Natural killer cell (primary cell): ENCODE measurements at regions not wholly inside any gene's neighbourhood (a gene's known extent, or its start where the extent isn't known, plus 50 kb on each side); places are given as distances from the start of the nearest gene placed in this dataset.

Experiments used
- ATAC-seq, 3 donors: fragments of 150-1000 bp in 2 of 3; fragments of 200-7000 bp in 1 of 3; cut with Tn5 transposase; 1 replicate in 1 of 3; 2 replicates in 2 of 3; pipeline ENCODE4 v1.10.0; 2021; ENCODE audit warnings: mild to moderate bottlenecking in 2 of 3, moderate library complexity in 2 of 3
- DNase-seq, 2 donors: peaks; one replicate each; pipeline versions ENCODE4 v3.0.0 to v3.0.0-alpha.2; 2013 to 2021; ENCODE audit warnings: mixed read lengths in 1 of 2
- H3K27ac ChIP-seq: one replicate; pipeline ENCODE4 v1.5.1; 2013; ENCODE audit warnings: mild to moderate bottlenecking, low read length
- H3K27me3 ChIP-seq: one replicate; pipeline ENCODE4 v1.6.1; 2013; ENCODE audit warnings: low read length; ENCODE audit not compliant: control insufficient read depth, insufficient read depth
- H3K36me3 ChIP-seq: one replicate; pipeline ENCODE4 v1.6.1; 2013; ENCODE audit warnings: low read length; ENCODE audit not compliant: control insufficient read depth, insufficient read depth
- H3K4me1 ChIP-seq: one replicate; pipeline ENCODE4 v1.6.1; 2013; ENCODE audit warnings: low read length; ENCODE audit not compliant: control insufficient read depth, insufficient read depth
- H3K4me3 ChIP-seq: one replicate; pipeline ENCODE4 v1.5.1; 2013; ENCODE audit warnings: low read length
- H3K9me3 ChIP-seq: one replicate; pipeline ENCODE4 v1.6.1; 2013; ENCODE audit warnings: low read length; ENCODE audit not compliant: control insufficient read depth, insufficient read depth
- H3K27ac Mint-ChIP-seq, 2 donors: one replicate each; pipeline ENCODE4 v1.8.0; 2022; ENCODE audit warnings: mild to moderate bottlenecking in 2 of 2, mixed read lengths in 2 of 2, moderate library complexity in 1 of 2
- H3K27me3 Mint-ChIP-seq, 2 donors: one replicate each; pipeline ENCODE4 v1.8.0; 2022; ENCODE audit warnings: low read depth in 2 of 2, mixed read lengths in 2 of 2
- H3K36me3 Mint-ChIP-seq: one replicate; pipeline ENCODE4 v1.8.0; 2022; ENCODE audit warnings: mixed read lengths
- H3K4me1 Mint-ChIP-seq, 2 donors: one replicate each; pipeline ENCODE4 v1.8.0; 2022; ENCODE audit warnings: mixed read lengths in 2 of 2
- H3K4me3 Mint-ChIP-seq: one replicate; pipeline ENCODE4 v1.8.0; 2022; ENCODE audit warnings: mild to moderate bottlenecking, moderate library complexity, mixed read lengths
- H3K9me3 Mint-ChIP-seq, 2 donors: one replicate each; pipeline ENCODE4 v1.8.0; 2022; ENCODE audit warnings: mixed read lengths in 2 of 2
- CTCF ChIP-seq: fragments of 200-600 bp; IDR thresholded peaks from one replicate; pipeline ENCODE4 v1.8.0; 2022; ENCODE audit warnings: antibody characterized with exemption
- WGBS: methylation state at CpG from one replicate; pipeline ENCODE4 v1.1.7; 2013; ENCODE audit warnings: missing lambda C conversion rate; ENCODE audit not compliant: insufficient coverage; 5-methylcytosine and 5-hydroxymethylcytosine counted together
- intact Hi-C: fragments of 100-400 bp; cut with micrococcal nuclease; formaldehyde crosslinking; loops from one replicate; pipeline ENCODE4 v1.14.2; 2022

GRCh38 chr7:7112868-7113267 lies 69.5 kb upstream of the C1GALT1 start:
- Histone ChIP-seq H3K27me3 (no peaks in the 10 kb centered on the region), H3K4me3 (no peak overlapping the region), H3K36me3 (no peaks in the 10 kb centered on the region), H3K9me3 (no peaks in the 10 kb centered on the region), H3K27ac (no peak overlapping the region), H3K4me1 (no peaks in the 10 kb centered on the region)
- Mint-ChIP-seq H3K9me3 (no peaks in the 10 kb centered on the region), H3K4me3 (no peak overlapping the region), H3K4me1 (no peaks in the 10 kb centered on the region), H3K27me3 (peaks cover 0 to 2% of the 10 kb centered on the region in 2 donors), H3K27ac (no peak overlapping the region), H3K36me3 (peaks cover 6% of the 10 kb centered on the region)
- WGBS, result 40% methylated on average over 1 of the region's 1 CpG
- DNase-seq (no peak), ATAC-seq (no peak)
- TF ChIP-seq CTCF, result no peak
- intact Hi-C loops, result no loop called here

- Mint-ChIP-seq H3K9me3 (no peaks in the 10 kb centered on the region), H3K4me3 (no peak overlapping the region), H3K4me1 (no peaks in the 10 kb centered on the region), H3K27ac (no peak overlapping the region), H3K36me3 (no peaks in the 10 kb centered on the region), H3K27me3 (peaks cover 0 to 2% of the 10 kb centered on the region in 2 donors)
- no peaks in the 10 kb centered on the region for H3K36me3 ChIP-seq
- DNase-seq (no peak), ATAC-seq (no peak)
- WGBS, result 78% methylated on average over 5 of the region's 6 CpGs
- no peak for TF ChIP-seq CTCF
- no peak overlapping the region for H3K27ac ChIP-seq
- intact Hi-C loops, result no loop called here
- H3K4me1 ChIP-seq, result no peaks in the 10 kb centered on the region
- H3K4me3 ChIP-seq, result no peak overlapping the region
- H3K27me3 ChIP-seq, result no peaks in the 10 kb centered on the region
- H3K9me3 ChIP-seq, result no peaks in the 10 kb centered on the region
Observed at GRCh38 chr7:7114575-7115291, 67.6 kb upstream of the C1GALT1 start.

- Mint-ChIP-seq H3K4me1 (no peaks in the 10 kb centered on the region), H3K27ac (no peak overlapping the region)
- intact Hi-C loops, result no loop called here
Observed at GRCh38 chr7:7117935-7118586, 64.3 kb upstream of the C1GALT1 start.

More at GRCh38 chr7:7117935-7118586, 64.3 kb upstream of the C1GALT1 start:
- H3K9me3 Mint-ChIP-seq, result no peaks in the 10 kb centered on the region
- peaks cover 0 to under 1% of the 10 kb centered on the region in 2 donors for H3K27me3 Mint-ChIP-seq
- H3K4me3 ChIP-seq, result no peak overlapping the region
- no peaks in the 10 kb centered on the region for H3K36me3 ChIP-seq
- no peak overlapping the region for H3K27ac ChIP-seq
- no peaks in the 10 kb centered on the region for H3K4me1 ChIP-seq
- no peak overlapping the region for H3K4me3 Mint-ChIP-seq
- H3K36me3 Mint-ChIP-seq, result no peaks in the 10 kb centered on the region
- no peak for TF ChIP-seq CTCF
- DNase-seq (no peak), ATAC-seq (no peak)
- H3K27me3 ChIP-seq, result no peaks in the 10 kb centered on the region
- WGBS, result 94% methylated on average over 10 of the region's 10 CpGs
- H3K9me3 ChIP-seq, result no peaks in the 10 kb centered on the region
